HG03439 (cell line): ENCODE measurements at regions not wholly inside any gene's neighbourhood (a gene's known extent, or its start where the extent isn't known, plus 50 kb on each side); places are given as distances from the start of the nearest gene placed in this dataset.
"Not testable (repeated sequence)": the region's sequence is repeated elsewhere in the genome, so short reads cannot be mapped to it uniquely, and the experiment has no call there.

Source experiments
- ATAC-seq: cut with Tn5 transposase; IDR thresholded peaks from one replicate; pipeline ENCODE4 v1.9.1; 2021; ENCODE audit warnings: mild to moderate bottlenecking, moderate library complexity; ENCODE audit not compliant: unreplicated experiment

DNA sequence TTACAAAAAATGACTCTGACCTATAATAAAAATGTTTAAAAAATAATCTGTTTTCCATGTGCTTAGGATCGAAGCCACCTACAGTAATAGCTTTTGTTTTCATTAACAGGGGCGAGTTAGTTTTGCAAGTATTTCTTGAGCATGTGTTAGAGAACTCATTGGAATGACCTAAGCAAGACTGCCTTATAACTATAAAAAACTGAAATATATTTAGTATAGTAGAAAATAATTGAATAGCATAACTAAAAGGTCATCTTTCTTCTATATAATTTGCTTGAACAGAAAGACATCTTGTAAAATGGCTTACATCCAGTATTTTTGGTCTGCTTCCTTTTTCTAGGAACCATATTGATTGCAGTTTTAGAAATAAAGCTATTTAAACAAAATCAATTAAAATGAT lies 241.5 kb upstream of the NRIP1 start:
- no peak for ATAC-seq

DNA sequence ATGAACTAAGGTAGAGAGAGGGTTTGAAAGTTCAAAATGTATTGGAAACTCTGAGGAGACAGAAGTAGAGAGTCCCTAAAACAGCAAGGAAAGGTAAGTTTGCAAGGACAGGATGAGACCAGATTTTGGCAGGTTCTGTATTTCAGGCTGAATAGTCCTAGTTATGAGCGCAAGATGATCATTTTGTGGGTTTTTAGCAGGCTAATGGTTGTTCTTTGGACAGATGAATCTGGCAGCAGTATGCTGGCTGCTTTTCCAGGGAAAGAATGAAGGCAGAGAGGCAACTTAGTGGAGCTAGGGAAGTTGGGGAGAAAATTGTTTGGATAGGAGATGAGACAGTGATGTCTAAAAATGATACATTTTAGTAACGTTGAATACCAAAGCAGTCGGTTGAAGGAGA lies 243.5 kb upstream of the NRIP1 start:
- ATAC-seq, result no peak

DNA sequence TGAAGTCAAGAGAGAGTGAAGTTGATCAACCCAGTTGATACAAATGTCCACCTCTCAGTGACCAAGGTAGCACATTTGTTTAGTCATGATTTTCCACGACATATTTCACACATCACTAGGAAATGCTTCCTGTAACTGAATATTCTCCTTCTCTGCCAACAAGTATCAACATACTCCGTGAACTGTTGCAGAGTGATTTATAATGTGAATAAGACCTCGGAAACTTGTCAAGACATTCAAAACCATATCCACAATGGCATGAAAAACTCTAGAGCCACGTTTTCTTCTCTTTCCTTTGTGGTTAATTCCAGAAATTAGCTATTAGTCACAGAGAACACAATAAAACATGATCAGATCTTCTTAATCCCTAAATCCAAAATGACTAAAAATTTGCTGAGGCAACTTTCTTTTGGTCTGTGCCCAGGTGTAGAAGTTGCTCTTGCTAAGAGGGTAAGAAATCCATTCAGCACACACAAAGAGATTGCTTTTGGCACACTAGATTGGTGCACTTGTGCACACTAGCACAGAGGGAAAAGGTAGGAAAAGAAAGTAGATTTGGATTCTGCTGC lies 244.3 kb upstream of the NRIP1 start:
- ATAC-seq, result no peak

DNA sequence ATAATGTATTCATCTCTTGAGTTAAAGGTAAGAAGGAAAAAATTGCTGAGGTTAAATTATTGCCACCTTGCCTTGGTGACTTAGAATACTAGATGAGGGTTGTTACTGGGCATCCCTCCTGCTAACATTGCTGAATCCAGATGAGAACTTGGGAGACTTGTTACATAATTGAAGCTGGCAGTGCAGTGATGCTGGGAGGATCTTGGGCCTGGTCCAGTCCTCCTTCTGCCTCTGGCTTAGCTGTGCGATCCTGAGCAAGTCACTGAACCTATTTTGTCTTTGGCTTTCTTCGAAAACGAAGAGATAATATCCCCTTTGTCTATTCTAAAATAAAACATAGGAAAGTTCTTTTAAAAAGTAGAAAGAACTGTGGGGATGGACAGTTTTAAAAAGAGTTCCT lies 244.9 kb upstream of the NRIP1 start:
- ATAC-seq, result no peak

DNA sequence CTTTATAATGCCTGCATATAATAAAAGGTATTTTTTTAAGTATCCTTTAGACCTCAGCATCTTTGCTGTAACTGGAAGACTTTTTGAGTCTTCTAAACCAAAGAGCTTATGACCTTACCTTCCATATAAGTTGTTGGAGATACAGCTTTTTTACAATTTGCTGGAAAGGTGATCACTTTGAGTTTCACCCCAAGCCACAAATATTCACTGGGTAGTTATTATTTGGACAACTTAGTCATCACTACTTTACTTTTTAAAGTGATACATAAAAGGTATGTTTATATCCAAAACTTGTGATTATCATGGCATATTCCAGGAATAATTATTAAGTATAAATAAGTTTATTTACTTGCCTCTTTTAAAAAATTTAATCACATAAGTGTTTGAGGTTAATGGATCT lies 246.7 kb upstream of the NRIP1 start:
- no peak for ATAC-seq

DNA sequence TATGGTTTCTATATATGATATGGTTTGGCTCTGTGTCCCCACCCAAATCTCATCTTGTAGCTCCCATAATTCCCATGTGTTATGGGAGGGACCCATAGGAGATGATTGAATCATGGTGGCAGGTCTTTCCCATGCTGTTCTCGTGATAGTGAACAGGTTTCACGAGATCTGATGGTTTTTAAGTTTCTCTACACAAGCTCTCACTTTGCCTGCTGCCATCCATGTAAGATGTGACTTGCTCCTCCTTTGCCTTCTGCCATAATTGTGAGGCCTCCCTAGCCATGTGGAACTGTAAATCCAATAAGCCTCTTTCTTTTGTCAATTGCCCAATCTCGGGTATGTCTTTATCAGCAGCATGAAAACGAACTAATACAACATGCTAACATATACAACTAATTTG lies 252.2 kb upstream of the NRIP1 start:
- not testable (repeated sequence) for ATAC-seq

- no peak for ATAC-seq
Observed at GRCh38 chr21:15319727-15320126, 254.9 kb upstream of the NRIP1 start.

DNA sequence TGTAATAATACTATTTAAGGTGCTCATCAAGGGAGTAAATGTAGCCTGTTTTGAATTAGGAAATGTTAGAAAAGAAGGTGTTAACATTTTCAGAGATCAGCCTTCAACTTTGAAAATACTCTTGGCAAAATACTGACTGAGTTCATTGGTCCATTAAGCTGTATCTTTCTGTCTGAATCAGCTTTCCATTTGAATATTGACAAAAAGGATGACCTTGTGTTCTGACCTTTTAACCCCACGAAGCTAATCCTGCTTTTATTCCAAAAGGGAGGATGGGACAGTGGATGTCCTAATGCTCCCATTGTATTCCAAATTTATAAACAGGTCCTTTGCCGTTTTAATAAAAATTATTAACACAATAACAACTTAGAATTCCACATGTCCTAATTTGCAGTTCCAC lies 259.7 kb upstream of the NRIP1 start:
- no peak for ATAC-seq

- no peak for ATAC-seq
Observed at GRCh38 chr21:15326032-15326867, 261.4 kb upstream of the NRIP1 start.

DNA sequence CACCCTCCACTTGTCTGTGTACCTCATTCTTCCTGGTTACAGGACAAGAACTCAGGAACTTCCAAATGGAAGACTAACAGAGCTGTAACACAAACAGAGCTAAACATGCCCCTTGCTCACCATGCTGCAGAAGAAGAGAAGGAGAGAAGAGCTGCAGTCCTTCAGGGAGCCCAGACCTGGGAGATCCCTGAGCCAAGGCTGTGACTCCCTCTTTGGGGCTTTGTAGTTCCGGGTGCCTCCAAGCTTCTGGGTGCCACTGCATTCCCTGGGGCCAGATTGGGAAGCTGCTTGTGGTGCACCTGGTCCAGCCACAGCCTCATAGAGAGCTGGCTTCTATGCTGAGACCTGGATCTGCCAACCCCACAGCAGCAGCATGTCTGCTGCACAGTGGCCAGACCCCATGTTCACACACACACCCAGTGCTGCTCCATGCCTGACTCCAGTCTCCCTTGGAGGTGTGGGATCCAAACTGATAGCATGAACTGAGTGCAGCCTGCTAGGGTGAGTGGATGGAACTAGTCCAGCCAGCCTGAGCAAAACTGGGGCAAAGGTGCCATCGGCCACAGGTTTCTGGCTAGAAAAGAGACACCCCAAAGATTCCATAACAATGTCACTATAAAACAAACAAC lies 263.0 kb upstream of the NRIP1 start:
- ATAC-seq, result no peak

DNA sequence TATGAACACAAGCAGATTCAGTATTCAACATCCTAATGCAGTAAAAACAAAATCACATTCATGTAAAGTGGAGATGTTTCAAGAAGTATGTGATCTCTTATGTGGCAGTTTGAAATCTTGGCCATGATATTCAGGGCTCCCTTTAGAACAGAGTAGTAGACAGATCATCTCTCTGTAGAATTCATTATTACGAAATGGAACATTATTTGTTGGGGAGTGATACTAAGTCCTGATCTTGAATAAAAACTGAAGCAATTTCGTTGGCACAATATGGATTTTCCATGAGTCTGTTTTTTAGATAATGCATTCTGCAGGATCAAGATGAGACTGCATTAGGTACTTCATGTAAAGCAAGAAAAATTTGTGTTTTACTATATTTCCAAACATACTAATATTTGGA lies 264.4 kb upstream of the NRIP1 start:
- ATAC-seq, result no peak

GRCh38 chr21:15330872-15331271 lies 266.1 kb upstream of the NRIP1 start:
- ATAC-seq, result no peak

DNA sequence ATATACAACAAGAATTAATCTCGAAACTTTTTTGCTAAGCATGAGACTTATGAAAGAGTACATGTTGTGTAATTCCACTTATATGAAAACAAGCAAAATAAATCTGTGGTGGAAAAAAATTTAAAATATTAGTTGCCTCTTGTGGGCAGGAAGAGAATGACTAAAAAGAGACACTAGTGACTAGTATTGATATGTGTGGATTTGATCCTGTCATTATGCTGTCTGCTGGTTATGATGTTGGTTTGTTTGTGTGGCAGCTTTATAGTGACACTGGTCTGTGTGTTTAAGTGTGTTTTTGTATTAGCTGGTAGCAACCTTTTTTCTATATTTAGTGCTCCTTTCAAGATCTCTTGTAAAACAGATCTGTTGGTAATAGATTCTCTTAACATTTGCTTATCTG lies 267.8 kb upstream of the NRIP1 start:
- ATAC-seq, result no peak

DNA sequence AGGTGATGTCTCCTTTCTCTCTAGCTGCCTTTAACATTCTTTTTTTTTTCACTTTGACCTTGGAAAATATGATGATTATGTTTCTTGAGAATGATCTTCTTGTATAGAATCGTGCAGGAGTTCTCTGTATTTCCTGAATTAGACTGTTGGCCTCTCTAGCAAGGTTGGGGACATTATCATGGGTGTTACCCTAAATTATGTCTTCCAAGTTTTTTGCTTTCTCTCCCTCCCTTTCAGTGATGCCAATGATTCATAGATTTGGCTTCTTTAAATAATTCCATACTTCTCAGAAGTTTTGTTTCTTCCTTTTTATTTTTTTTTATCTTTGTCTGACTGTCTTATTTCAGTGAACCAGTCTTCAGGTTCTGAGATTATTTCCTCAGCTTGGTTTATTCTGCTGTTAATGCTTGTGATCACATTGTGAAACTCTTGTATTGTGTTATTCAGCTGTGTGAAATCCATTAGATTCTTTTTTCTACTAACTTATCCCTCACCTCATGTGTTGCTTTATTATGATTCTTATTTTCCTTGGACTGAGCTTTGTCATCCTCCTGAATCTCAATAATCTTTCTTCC lies 268.4 kb upstream of the NRIP1 start:
- no peak for ATAC-seq

DNA sequence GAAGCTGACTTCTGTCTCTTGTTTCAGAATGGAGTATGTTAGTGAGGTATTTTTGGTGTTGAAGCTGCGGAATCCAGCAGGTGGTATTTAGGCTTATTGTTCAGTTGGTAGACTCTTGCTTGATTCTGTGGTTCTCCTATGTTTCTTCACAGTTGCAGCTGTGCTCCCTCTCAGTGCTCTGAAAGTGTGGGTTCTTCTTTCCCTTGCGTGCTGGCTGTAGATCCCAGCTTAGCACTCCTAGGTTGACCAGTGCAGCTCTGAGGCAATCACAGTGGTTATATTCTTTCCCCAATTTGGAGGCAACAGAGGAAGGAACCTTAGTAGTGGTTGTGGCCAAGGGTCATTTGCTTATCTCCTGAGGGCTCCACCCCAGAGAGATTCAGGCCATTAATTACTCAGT lies 269.2 kb upstream of the NRIP1 start:
- no peak for ATAC-seq

GRCh38 chr21:15343066-15343465 lies 278.3 kb upstream of the NRIP1 start:
- ATAC-seq, result no peak

- ATAC-seq, result no peak
Observed at GRCh38 chr21:15352009-15352408, 287.2 kb upstream of the NRIP1 start.

GRCh38 chr21:15353546-15353945 lies 288.7 kb upstream of the NRIP1 start:
- no peak for ATAC-seq

DNA sequence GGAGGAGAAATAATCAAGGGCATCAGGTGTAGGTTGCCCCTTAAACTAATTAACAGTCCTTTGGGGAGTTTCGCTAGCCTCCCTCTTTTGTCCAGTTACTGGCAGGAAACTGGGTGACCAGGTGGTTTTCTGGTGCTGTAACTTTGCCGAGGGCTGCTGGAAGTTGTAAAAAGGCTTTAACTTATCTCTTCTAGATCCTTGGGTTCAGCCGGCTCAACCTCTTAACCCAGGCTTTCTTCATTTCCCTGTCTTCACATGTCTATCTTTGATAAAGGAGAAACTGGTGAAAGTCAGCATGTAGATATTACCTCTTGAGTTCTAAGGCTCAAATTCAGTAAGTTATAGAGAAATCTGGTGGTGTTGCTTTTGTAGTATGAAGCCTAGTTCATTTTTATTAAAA lies 289.7 kb upstream of the NRIP1 start:
- ATAC-seq, result no peak

GRCh38 chr21:15355066-15355465 lies 290.3 kb upstream of the NRIP1 start:
- ATAC-seq, result no peak

- no peak for ATAC-seq
Observed at GRCh38 chr21:15359251-15359650, 294.5 kb upstream of the NRIP1 start.

DNA sequence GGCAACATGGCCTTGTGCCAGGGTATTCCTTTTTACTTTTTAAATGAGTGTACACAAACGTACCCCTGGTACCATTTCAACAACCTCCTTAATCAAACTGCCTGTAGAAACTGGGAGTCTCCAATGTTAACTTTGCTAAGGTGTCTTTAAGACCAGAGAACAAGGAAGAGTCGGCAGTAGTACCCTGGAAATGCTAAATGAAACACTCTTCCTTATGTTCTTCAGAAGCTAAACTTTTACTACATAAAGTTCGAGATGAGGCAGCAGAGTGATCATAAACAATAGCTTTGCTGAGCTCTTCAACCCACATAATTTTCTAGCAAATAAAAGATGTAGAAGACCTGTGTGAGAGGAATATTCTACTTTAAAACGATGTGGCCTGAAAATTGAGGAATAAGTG lies 297.7 kb upstream of the NRIP1 start:
- no peak for ATAC-seq
